Activated naive CD8-positive, alpha-beta T cell treated with anti-CD3 and anti-CD28 coated beads, Interleukin-2, amount 50 U/mL, for 24 hours (primary cell): ENCODE measurements at regions not wholly inside any gene's neighbourhood (a gene's known extent, or its start where the extent isn't known, plus 50 kb on each side); places are given as distances from the start of the nearest gene placed in this dataset.
A peak's percentile ranks its signal among the peaks of the same experiment; 100 is the strongest.

ENCODE experiments used
- ATAC-seq: fragments of 150-1000 bp; cut with Tn5 transposase; one replicate; pipeline ENCODE4 v1.10.0; 2021
- DNase-seq: peaks from one replicate; pipeline ENCODE4 v3.0.0; 2021
- H3K27ac Mint-ChIP-seq: one replicate; pipeline ENCODE4 v1.8.0; 2021; ENCODE audit warnings: mild to moderate bottlenecking, mixed read lengths
- H3K27me3 Mint-ChIP-seq: one replicate; pipeline ENCODE4 v1.8.0; 2021; ENCODE audit warnings: mixed read lengths
- H3K36me3 Mint-ChIP-seq: one replicate; pipeline ENCODE4 v1.8.0; 2021; ENCODE audit warnings: low read depth, mixed read lengths
- H3K4me1 Mint-ChIP-seq: one replicate; pipeline ENCODE4 v1.8.0; 2021; ENCODE audit warnings: mixed read lengths
- H3K4me3 Mint-ChIP-seq: one replicate; pipeline ENCODE4 v1.8.0; 2021; ENCODE audit warnings: mild to moderate bottlenecking, moderate library complexity, mixed read lengths
- H3K9me3 Mint-ChIP-seq: one replicate; pipeline ENCODE4 v1.8.0; 2021; ENCODE audit warnings: mixed read lengths

GRCh38 chr2:128377071-128377910 lies 58.6 kb upstream of the HS6ST1 start:
- no peak overlapping the region for H3K27ac Mint-ChIP-seq
- H3K4me3 Mint-ChIP-seq: no peak overlapping the region
- no peak for DNase-seq
- no peak for ATAC-seq
- peaks cover 5% of the 10 kb centered on the region for H3K4me1 Mint-ChIP-seq
- H3K27me3 Mint-ChIP-seq: peaks cover 2% of the 10 kb centered on the region
- H3K9me3 Mint-ChIP-seq: no peaks in the 10 kb centered on the region
- H3K36me3 Mint-ChIP-seq: no peaks in the 10 kb centered on the region

GRCh38 chr2:128378231-128379020 lies 59.8 kb upstream of the HS6ST1 start:
- no peak overlapping the region for H3K4me3 Mint-ChIP-seq
- H3K27me3 Mint-ChIP-seq: no peaks in the 10 kb centered on the region
- ATAC-seq (no peak), DNase-seq (no peak)
- no peak overlapping the region for H3K27ac Mint-ChIP-seq
- H3K9me3 Mint-ChIP-seq: no peaks in the 10 kb centered on the region
- H3K4me1 Mint-ChIP-seq: no peaks in the 10 kb centered on the region
- H3K36me3 Mint-ChIP-seq: no peaks in the 10 kb centered on the region

GRCh38 chr2:128379021-128380015 lies 60.6 kb upstream of the HS6ST1 start:
- no peak for DNase-seq
- no peaks in the 10 kb centered on the region for H3K36me3 Mint-ChIP-seq
- no peaks in the 10 kb centered on the region for H3K9me3 Mint-ChIP-seq
- no peak for ATAC-seq
- H3K27me3 Mint-ChIP-seq: no peaks in the 10 kb centered on the region
- no peaks in the 10 kb centered on the region for H3K4me1 Mint-ChIP-seq
- no peak overlapping the region for H3K4me3 Mint-ChIP-seq
- H3K27ac Mint-ChIP-seq: no peak overlapping the region

GRCh38 chr2:128380061-128380889 lies 61.6 kb upstream of the HS6ST1 start:
- DNase-seq: no peak
- no peak for ATAC-seq
- Mint-ChIP-seq H3K4me3 (no peak overlapping the region), H3K36me3 (no peaks in the 10 kb centered on the region), H3K27ac (no peak overlapping the region), H3K4me1 (no peaks in the 10 kb centered on the region), H3K9me3 (no peaks in the 10 kb centered on the region), H3K27me3 (no peaks in the 10 kb centered on the region)

GRCh38 chr2:128380961-128381938 lies 62.6 kb upstream of the HS6ST1 start:
- Mint-ChIP-seq H3K4me3 (no peak overlapping the region), H3K4me1 (no peaks in the 10 kb centered on the region), H3K36me3 (no peaks in the 10 kb centered on the region), H3K27ac (no peak overlapping the region), H3K27me3 (no peaks in the 10 kb centered on the region), H3K9me3 (no peaks in the 10 kb centered on the region)
- DNase-seq (no peak), ATAC-seq (no peak)

- Mint-ChIP-seq H3K27ac (no peak overlapping the region), H3K9me3 (no peaks in the 10 kb centered on the region), H3K27me3 (no peaks in the 10 kb centered on the region), H3K4me3 (no peak overlapping the region), H3K36me3 (no peaks in the 10 kb centered on the region), H3K4me1 (no peaks in the 10 kb centered on the region)
- ATAC-seq: no peak
- DNase-seq: no peak
These were observed 65.8 kb upstream of the HS6ST1 start for GRCh38 chr2:128384446-128384845.

GRCh38 chr2:128384956-128385355 lies 66.3 kb upstream of the HS6ST1 start:
- no peaks in the 10 kb centered on the region for H3K9me3 Mint-ChIP-seq
- no peaks in the 10 kb centered on the region for H3K4me1 Mint-ChIP-seq
- no peaks in the 10 kb centered on the region for H3K27me3 Mint-ChIP-seq
- H3K4me3 Mint-ChIP-seq: no peak overlapping the region
- no peak for DNase-seq
- no peak overlapping the region for H3K27ac Mint-ChIP-seq
- no peaks in the 10 kb centered on the region for H3K36me3 Mint-ChIP-seq
- peak; percentile 14 for ATAC-seq

- H3K36me3 Mint-ChIP-seq: no peaks in the 10 kb centered on the region
- H3K9me3 Mint-ChIP-seq: no peaks in the 10 kb centered on the region
- H3K27me3 Mint-ChIP-seq: no peaks in the 10 kb centered on the region
- no peak for DNase-seq
- ATAC-seq: no peak
- no peak overlapping the region for H3K27ac Mint-ChIP-seq
- H3K4me1 Mint-ChIP-seq: no peaks in the 10 kb centered on the region
- no peak overlapping the region for H3K4me3 Mint-ChIP-seq
These were observed 66.7 kb upstream of the HS6ST1 start for GRCh38 chr2:128385365-128385764.

- no peak overlapping the region for H3K4me3 Mint-ChIP-seq
- no peak overlapping the region for H3K27ac Mint-ChIP-seq
- DNase-seq: no peak
- no peaks in the 10 kb centered on the region for H3K4me1 Mint-ChIP-seq
- H3K27me3 Mint-ChIP-seq: no peaks in the 10 kb centered on the region
- no peaks in the 10 kb centered on the region for H3K9me3 Mint-ChIP-seq
- H3K36me3 Mint-ChIP-seq: no peaks in the 10 kb centered on the region
- ATAC-seq: no peak
These were observed 67.4 kb upstream of the HS6ST1 start for GRCh38 chr2:128386066-128386465.

GRCh38 chr2:128388499-128388941 lies 69.9 kb upstream of the HS6ST1 start:
- Mint-ChIP-seq H3K27me3 (no peaks in the 10 kb centered on the region), H3K4me3 (no peak overlapping the region), H3K36me3 (no peaks in the 10 kb centered on the region), H3K9me3 (no peaks in the 10 kb centered on the region), H3K4me1 (no peaks in the 10 kb centered on the region), H3K27ac (no peak overlapping the region)
- ATAC-seq (no peak), DNase-seq (no peak)

GRCh38 chr2:128389388-128390086 lies 70.9 kb upstream of the HS6ST1 start:
- Mint-ChIP-seq H3K36me3 (no peaks in the 10 kb centered on the region), H3K9me3 (no peaks in the 10 kb centered on the region), H3K4me3 (no peak overlapping the region), H3K27me3 (no peaks in the 10 kb centered on the region), H3K27ac (no peak overlapping the region), H3K4me1 (no peaks in the 10 kb centered on the region)
- no peak for DNase-seq
- ATAC-seq: no peak

- Mint-ChIP-seq H3K4me3 (no peak overlapping the region), H3K4me1 (no peaks in the 10 kb centered on the region), H3K9me3 (no peaks in the 10 kb centered on the region), H3K27ac (no peak overlapping the region), H3K36me3 (no peaks in the 10 kb centered on the region), H3K27me3 (no peaks in the 10 kb centered on the region)
- ATAC-seq (no peak), DNase-seq (no peak)
These were observed 71.8 kb upstream of the HS6ST1 start for GRCh38 chr2:128390256-128390990.
